ENCODE measurements at regions not wholly inside any gene's neighbourhood (a gene's known extent, or its start where the extent isn't known, plus 50 kb on each side); places are given as distances from the start of the nearest gene placed in this dataset.

DNA sequence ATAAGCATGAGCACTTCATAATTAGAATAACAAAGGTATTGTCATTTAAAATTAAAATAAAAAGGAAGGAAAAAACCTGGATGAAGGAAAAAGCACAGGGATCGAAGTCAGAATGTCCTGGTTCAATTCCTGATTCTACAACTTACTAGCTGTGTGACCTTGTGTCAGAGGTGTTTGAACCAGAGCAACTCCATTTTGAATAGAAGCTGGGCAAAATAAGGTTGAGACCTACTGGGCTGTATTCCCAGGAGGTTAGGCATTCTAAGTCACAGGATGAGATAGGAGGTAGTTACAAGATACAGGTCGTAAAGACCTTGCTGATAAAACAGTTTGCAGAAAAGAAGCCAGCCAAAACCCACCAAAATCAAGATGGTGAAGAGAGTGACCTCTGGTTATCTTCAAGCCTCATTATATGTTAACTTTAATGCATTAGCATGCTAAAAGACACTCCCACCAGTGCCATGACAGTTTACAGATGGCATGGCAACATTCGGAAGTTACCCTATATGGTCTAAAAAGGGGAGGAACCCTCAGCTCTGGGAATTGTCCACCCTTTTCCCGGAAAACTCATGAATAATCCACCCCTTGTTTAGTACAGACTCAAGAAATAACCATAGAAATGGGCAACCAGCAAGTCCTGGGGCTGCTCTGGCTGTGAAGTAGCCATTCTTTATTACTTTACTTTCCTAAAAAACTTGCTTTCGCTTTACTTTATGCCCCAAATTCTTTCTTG, 412.7 kb downstream of the PIK3R1 start:
- no peak for DNase-seq

DNA sequence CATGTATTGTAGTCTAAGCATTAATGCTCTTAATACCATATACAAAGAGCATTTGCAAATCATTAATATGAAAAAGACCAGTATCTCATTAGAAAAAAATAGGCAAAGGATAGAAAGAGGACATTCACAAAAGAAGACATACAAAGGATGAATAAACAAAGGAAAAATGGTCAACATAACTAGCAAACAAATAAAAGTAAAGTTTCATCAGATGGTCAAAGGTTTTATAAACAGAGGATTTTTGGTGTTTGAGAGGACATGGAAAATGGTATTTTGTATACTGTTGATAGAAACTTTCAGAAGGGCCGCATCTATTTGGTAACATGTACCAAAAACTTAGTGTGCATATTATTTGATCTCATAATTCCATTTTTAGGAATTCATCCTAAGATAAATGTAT, 414.8 kb downstream of the PIK3R1 start:
- DNase-seq: no peak

DNA sequence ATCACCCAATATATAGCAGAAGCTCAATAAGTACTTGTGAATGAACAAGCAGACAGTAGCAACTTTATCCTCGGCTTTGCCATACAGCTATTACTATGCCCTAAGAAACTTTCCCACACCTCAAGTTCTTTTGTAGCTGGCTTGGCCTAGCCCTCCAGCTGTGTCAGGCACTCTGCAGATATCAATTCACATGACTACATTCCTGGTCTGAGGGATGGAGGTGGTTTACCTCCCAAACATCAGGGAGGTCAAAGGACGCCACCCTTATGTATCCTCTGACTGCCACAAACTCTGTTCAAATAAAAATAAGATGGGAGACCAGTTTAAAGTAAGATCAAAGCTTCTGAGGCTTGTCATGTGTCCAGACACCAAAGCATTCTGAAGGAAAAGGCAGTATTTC, 416.3 kb downstream of the PIK3R1 start:
- DNase-seq: no peak

DNA sequence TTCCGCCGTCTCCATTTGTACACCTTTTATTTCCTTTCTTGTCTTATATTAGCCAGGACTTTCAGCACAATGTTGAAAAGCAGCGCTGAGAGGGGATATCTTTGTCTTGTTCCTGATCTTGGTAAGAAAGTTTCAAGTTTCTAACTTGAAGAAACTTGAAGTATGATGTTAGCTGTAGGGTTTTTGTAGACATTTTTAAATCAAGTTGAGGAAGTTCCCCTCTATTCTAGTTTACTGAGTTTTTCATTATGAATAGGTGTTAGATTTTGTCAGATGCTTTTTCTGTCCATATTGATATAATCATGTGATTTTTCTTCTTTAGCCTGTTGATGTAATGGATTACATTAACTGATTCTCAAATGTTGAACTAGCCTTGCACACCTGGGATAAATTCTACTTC, 425.7 kb downstream of the PIK3R1 start:
- DNase-seq: no peak

DNA sequence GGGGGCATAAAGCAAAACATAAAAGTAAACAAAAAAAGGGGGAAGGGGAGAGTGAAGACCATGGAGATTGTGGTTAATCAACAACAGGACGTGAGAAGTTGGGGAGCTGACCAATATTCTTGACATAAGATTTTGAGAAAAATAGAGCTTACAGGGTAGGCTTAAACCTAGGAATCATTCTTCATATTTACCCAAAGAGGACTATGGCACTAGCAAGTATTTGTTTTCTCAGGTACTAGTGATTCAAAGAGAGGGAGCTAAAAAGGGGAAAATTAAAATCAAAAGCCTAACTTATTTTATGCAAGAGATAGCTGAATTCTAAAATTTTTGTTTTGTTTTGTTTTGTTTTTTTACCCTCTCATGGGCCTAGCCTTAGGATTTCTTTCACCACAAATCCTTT, 427.5 kb downstream of the PIK3R1 start:
- DNase-seq: no peak

DNA sequence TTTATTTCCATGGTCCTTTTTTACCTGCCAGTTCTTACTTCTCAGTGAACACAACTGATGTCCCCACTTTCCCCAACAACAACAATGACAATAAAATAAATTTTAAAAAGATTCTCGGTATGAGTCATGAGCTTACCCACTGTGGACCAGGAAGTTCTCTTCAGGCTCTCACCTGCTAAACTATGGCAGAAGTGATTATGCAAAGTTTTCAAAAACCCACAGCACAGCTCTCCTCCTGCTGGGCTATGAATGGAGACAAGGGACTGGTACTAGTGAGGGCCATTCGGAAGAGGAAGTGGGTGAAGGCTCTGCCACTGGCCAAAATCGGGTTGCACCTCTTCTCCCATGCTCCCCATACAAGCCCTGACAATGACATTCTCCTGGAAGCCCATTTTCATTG, 429.4 kb downstream of the PIK3R1 start:
- no peak for DNase-seq

DNA sequence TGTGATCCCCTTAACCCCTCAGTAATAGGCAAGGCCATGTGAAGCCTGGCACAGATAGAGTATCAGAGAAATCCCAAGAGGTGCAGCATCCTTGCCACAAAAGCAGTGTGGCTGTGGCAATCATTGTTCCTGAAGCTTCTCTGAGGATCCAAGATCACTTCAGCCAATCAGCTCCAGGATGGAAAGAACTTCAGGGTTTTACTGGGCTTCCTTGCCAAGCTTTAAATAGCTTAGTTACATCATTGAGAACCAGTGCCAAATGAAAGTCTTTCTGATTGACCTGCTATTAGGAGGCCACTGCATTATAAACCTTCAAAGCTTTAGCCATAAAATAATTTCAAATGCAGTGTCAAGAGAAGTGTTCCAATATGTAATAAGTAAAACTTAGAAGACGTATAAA, 430.6 kb downstream of the PIK3R1 start:
- DNase-seq: no peak

DNA sequence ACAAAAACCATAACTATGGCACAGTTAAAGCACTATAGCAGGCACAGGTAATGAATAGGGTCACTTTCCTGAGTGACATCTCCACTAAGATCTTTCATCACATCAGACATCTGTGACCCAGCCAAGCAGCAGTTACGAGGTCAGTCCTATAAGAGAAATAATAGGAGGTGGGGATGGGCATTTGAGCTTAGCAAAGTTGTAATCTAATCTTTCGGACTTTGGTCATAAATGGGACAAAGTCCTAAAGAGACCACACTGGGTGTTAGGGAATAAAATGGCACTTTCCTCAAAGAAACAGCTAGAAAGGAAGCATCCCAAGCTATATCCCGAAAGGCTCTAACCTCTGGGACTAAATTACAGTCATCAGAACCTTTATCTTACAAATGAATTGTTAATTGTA, 432.2 kb downstream of the PIK3R1 start:
- no peak for DNase-seq

DNA sequence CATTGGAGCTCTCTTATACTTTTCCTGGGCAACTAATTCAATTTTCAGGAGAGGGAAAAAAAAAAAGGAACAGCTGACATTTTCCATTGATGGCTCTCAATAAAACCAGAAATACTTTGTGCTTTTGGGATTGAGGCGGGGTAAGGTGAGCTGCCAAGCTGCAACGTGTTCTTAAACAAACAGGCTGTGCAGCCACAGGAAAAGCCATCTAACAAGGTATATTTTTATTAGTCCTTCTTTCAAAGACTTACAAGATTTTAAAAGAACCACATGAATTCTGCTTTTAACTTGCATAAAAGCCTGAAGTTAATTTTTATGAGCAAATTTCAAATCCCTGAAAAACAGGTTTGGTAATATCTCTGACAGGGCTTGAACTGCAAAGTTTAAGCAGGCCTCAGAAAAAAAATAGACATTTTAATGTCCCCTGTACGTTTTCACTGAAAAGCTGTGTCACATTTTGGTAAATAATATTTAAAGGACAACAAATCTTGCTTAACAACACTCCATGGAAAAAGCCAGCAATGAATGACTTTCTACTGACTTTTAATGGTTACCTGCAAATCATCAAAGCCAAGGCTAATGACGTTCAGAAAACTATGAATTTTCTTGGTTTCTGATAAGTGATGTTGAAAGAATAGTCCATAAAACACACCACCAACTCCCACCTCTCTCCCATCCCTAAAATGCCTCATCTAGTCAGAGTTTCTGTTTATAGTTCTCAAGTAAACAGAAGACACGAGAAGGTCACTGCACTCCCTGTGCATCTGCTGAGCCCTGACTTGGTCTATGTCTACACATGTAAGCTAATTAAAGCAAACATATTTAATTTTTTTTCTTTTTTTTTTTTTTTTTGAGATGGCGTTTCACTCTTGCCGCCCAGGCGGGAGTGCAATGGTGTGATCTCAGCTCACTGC, 433.6 kb downstream of the PIK3R1 start:
- DNase-seq: no peak

DNA sequence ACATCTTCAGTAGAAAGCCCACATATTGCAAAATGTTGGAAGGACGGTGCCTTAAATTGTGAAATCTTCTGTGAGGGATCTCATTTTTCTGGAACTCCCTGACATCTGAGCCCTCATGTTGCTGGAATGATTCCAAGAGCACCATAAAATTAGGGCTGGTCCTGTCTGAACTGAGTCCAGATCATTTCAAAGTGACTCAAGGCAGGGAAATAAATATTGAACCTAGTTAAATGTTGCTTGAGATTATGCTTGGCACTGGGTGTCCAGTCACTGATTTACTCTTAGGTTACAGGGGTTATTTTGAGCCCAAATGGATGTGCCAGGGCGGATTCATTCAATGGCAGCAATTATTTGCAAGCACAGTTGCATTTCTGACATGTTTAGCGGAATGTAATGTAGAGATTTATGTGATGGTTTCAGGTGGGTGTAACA, 437.0 kb downstream of the PIK3R1 start:
- DNase-seq: no peak

DNA sequence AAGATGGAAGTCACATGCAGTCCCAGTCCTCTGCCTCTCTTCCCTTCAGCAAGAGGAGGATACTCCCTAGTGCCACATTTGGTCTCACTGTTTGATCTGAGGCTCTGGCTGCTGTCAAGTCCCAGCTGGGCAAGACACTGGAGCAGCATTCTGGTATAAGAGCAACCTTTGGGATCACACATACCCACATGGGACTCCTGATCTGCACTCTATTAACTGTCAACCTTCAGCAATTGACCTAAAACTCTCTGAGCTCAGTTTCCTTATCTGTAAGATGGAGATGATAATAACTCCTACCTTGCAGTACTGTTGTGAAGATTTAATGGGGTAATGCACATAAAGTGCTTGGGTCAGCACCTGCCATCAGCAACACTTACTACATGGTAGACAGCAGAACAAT, 437.9 kb downstream of the PIK3R1 start:
- no peak for DNase-seq

DNA sequence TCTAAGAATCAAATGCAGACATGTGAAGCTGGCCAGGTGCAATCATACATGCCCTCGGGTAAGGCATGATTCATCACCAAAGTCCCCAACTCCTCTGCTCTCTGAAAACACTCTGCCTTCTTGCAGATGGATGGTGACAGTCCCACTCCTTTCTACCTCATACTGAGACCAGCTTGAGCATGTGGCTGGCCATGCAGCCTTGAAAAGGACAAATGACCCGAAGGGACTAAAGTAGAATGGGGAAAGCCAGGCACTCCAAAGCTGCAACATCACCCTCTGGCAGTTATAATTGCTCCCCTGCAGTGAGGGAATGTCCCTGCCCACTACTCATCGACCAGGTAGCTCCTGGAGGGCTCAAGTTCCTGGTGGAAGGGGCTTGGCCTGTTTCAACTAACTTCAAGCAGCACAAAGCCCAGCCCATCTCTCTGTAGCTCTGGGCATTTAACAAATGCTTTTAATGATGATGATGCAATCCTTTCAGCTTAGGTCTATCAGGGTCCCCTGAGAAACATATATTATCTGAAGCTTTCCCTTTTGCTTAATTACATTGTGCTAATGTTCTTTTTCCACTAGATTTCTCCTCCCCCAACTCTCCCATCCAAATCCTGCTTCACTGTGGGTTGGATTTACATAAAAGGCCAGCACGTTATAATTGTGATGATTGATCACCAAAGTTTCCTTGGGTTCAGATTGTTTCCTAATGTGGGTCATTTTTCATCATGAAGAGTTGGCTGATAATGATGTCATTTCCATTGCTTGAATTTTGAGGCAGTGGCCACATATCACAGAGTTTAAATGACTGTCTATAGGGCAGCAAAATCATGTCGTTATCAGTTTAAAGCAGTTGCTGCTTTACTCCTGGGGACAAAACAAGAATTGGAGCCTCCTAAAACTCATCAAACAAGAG, 436.5 kb upstream of the SLC30A5 start:
- no peak for DNase-seq

DNA sequence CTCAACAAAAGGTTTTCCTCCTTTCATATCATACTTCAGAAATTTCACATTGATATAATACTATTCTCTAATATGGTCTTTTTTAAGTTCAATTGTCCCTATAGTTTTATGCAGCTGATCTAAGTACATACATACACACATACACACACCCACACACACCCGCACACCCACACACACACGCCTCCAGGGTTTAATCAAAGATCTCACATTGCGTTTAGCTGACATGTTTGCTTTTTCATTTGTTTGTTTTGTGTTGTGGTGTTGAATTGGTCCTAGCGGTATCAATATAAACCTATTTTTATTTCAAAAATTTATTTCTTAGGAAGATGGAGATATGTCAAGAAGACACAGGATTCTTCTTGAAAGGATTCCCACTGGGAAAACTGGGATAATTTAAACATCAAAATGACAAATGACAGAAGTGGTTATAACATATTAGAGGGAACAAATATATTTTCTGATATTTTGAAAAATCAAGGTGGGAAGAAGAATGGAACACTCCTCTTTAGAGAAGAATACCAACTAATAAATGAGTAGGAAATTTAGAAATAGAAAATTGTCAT, 434.9 kb upstream of the SLC30A5 start:
- DNase-seq: no peak

DNA sequence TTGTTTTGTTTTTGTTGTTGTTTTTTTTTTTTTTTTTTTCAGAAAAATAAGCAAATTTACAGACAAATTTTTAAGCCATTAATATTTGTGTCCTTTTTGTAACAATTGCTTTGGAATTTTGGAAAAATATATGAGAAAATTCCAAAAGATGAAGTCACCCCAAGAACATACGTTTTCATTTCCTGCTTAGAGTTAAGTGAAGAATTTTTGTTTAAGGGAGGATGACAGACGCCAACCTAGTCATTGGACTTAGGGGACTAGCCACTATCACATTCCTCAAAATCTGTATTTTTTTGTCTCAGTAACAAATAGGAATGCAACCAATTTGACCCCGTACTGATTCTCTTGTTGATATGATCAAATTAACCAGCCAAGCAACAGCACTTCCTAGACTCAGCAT, 433.9 kb upstream of the SLC30A5 start:
- no peak for DNase-seq

DNA sequence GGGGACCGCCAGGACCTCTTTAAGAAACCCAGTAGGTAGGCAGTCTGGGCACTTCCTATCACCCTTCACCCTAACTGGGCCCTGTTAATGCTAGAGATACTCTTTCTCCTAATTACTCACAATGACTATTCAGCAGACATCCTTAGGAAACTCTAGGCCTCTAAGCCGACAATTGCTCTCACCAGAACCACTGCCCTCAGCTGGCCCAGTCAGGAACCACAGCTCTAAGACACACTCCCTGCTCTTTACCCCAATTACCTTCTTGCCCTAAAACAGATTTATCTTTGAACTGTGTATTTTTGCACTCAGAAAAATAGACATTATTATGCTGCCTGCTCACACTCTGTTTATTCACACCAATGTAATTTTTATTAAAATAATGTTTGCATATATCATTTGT, 432.6 kb upstream of the SLC30A5 start:
- DNase-seq: no peak

DNA sequence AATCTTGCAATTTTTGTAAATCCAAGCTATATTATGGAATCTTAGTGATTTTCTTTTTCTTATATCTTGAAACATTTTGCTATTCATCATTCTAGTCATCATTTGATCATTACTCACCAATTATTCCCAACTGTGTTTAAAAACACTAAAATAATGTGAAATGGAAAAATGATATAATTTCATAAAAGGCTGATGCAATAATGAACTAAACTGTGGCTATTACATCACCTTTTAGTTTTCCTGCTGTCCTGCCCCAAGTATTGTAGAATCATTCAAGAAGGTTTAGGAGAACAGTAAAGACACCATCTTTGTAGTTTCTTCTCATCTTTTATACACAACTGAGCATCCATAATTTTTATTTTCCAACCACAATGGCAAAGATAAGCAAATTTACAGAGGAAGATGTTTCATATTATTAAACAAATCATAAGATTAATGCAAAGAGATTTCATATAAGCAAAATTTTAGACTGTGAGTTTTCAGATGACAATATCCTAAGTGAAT, 431.0 kb upstream of the SLC30A5 start:
- no peak for DNase-seq

DNA sequence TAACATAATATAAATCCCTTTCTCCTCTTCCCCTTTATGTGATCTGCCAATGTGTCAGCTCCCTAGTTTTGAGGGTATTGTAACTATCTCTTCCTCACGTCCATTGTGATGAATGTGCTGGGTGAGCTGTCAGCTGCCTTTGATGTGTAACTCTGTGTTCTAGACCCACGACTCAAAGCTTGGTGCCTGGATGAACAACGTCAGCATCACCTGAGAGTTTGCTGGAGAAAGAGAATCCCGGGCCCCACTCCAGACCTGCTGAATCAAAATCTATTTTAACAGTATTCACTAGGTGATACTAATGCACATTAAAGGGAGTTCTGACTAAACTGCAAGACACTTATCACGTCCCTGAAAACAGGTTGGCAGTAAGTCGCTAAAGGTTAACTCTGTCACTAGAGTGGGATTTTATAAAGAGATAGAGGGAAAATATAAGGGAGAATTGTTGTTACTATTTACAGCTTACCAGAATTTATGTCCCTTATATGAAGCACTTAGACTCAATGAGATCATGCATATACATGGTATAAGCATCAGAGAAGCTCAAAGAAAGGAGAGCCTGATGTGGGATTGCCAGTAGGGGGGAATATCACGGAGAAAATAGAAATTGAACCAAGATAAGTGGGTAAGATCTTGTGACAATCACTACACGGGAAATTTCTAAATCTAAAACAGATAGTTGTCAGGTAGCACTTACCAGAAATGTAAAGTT, 423.8 kb upstream of the SLC30A5 start:
- no peak for DNase-seq

DNA sequence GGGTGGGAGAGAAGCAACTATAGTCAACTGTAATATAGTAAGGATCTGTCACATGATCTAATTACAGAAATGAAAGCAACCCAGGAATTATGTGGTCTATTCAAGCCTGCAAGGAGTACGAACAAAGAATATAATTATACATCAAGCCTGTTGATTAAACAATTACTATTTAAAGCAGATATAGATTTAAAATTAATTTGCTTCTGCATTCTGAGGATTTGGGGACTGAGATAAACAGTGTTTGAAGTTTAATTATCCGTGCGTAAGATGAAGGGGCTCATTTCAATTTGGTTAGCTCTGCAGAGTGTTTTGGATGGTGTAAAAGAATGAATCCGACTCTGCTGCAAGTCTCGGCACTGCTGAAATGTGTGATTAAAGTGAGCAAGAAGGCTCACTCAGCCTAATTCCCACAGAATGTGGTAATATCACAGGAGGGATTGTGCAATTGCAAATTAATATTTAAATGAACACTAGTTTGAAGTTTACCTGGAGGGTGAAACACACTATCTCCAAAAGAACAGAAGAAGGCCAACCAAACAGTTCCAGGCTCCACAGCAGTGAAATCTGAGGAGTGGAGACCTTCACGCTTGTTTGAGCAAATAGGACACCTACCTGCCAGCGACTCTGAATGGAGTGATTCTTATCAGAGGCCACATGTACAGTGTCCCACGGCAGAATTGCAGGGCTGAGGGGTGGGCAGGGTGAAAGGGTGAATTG, 420.6 kb upstream of the SLC30A5 start:
- no peak for DNase-seq

DNA sequence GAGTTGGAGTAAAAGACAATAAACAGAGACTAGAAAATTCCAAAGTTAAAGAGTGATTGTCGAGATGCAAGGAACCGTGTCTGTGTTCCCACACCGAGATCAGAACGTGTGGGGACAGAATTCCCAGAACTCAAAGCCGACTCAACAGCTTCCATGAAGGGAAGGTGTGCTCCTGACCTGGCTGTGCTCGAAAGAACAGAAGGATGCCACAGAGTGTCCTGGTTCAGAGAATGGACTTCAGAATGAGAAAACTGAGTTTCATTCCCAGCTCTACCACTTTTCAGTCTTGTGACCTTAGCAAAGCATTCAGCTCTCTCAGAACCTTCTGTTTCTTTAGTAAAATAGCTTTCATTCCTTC, 420.0 kb upstream of the SLC30A5 start:
- no peak for DNase-seq

DNA sequence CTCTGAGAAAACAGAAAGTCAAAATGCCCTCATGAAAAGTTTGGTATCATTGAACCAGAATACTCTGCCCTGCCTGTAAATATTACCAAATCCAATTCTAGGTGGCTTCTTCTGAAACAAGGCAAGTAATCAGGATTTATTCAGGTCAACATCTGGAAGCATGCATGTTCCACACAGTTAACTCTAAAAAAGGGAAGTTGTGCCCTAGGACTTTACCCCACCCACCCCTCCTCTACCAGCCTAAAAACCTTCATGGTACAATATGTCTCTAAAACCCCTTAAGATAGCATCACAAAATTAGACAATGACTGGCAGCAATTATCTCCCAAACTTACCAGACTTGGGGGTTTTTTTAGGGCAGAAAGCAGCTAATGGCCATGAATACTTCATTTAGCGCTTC, 414.8 kb upstream of the SLC30A5 start:
- DNase-seq: no peak

DNA sequence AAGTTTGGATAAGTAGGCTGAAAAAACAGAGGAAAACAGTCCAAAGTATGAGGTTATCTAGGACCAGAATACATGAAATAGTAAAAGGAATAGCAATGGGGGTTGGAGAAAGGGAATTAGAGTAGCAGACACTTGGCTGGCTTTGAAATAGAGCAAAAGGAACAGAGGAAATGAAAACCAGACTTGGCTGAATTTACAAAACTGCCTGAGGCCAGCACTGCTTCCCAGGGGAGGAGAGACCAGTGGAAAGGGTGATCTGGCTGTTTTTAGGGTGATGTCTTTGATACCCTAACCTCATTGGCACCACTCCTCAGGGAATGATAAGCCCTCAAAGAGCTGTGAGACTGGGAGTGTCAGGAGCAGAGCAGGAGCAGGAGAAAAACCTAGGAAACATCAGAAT, 413.4 kb upstream of the SLC30A5 start:
- no peak for DNase-seq

DNA sequence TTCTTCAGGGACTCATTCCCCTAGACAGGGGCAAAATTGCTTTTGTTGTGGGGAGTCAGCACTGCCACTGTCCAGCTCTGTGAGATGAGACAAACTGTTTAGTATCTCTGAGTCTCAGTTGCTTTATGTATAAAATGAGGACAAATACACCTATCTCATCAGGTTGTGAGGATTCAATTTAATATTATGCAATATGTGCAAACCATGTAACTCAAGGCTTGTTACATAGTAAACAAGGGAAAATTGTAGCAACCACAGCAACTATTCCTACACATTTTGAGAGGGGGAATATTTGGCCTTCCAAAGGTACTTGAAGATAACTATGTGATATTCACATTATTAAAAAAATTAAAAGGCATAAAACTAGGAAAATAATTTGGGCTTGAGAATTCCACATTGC, 411.9 kb upstream of the SLC30A5 start:
- DNase-seq: no peak

Measured in DMS 273 treated with DMSO at 0.1 percent for 48 hours (cell line).